ENCODE measurements at regions not wholly inside any gene's neighbourhood (a gene's known extent, or its start where the extent isn't known, plus 50 kb on each side); places are given as distances from the start of the nearest gene placed in this dataset.

- ChIA-PET POLR2A (no interaction called here), CTCF (interaction anchor here (0.5 to 1.2 kb wide), 4 partner anchors 42 to 1095 kb away, joined by 3 to 4 read pairs (median 3); no protein-coding TSS in a partner anchor)
- Histone ChIP-seq H3K4me1 (ENCODE audit: control insufficient read depth, insufficient read depth, low read length) (no peaks in the 10 kb centered on the region), H3K4me3 (ENCODE audit: low read depth, low read length) (no peak overlapping the region), H3K27ac (ENCODE audit: extremely low read depth, low read depth, low read length) (no peak overlapping the region), H3K9me3 (ENCODE audit: control insufficient read depth, insufficient read depth, low read depth, low read length) (no peaks in the 10 kb centered on the region), H3K36me3 (ENCODE audit: control insufficient read depth in 2 of 2, insufficient read depth in 1 of 2, low read length in 2 of 2) (no peaks in the 10 kb centered on the region)
- no peak for TF ChIP-seq KLF9 (tag by site-specific recombination; IDR thresholded peaks at IDR 0.05; ENCODE audit: low read depth)
- TF ChIP-seq ZNF488 (tag by site-specific recombination; IDR thresholded peaks at IDR 0.05) = no peak
- TF ChIP-seq ZNF311 (tag by site-specific recombination; IDR thresholded peaks at IDR 0.05; ENCODE audit: borderline replicate concordance) = no peak
- TF ChIP-seq ZNF843 (tag by site-specific recombination; IDR thresholded peaks at IDR 0.05) = no peak
- TF ChIP-seq ZFHX2 (tag by site-specific recombination; conservative IDR thresholded peaks at IDR 0.05) = no peak
- TF ChIP-seq ZNF624 (tag by site-specific recombination; IDR thresholded peaks at IDR 0.05) = no peak
- TF ChIP-seq KLF17 (tag by site-specific recombination; IDR thresholded peaks at IDR 0.05) = no peak
- TF ChIP-seq ZNF514 (tag by site-specific recombination; IDR thresholded peaks at IDR 0.05) = no peak
- TF ChIP-seq ZSCAN23 (tag by site-specific recombination; IDR thresholded peaks at IDR 0.05) = no peak
- no peak for TF ChIP-seq KLF1 (tag by site-specific recombination; IDR thresholded peaks at IDR 0.05)
- no peak for TF ChIP-seq PBX3 (CRISPR knock-in tag; IDR thresholded peaks at IDR 0.05)
- no peak for TF ChIP-seq OVOL3 (tag by site-specific recombination; IDR thresholded peaks at IDR 0.05)
- no peak for TF ChIP-seq ZNF449 (tag by site-specific recombination; IDR thresholded peaks at IDR 0.05)
- no peak for TF ChIP-seq ZNF16 (tag by site-specific recombination; IDR thresholded peaks at IDR 0.05; ENCODE audit: low read depth)
- TF ChIP-seq ZNF777 (tag by site-specific recombination; IDR thresholded peaks at IDR 0.05; ENCODE audit: borderline replicate concordance) = no peak
- TF ChIP-seq SETDB1 (IDR thresholded peaks at IDR 0.05; ENCODE audit: insufficient read length, low read length) = no peak
Observed at GRCh38 chr5:66348387-66349125, 204.5 kb downstream of the SREK1 start.

GRCh38 chr5:66351813-66352212 is 207.7 kb downstream of the SREK1 start:
- Histone ChIP-seq H3K27ac (ENCODE audit: extremely low read depth, low read depth, low read length) (no peak overlapping the region), H3K4me1 (ENCODE audit: control insufficient read depth, insufficient read depth, low read length) (no peaks in the 10 kb centered on the region)
- POLR2A ChIA-PET = no interaction called here
- no peak for TF ChIP-seq SCRT2 (tag by site-specific recombination; IDR thresholded peaks at IDR 0.05)
- TF ChIP-seq MYNN (tag by site-specific recombination; IDR thresholded peaks at IDR 0.05; ENCODE audit: borderline replicate concordance) = no peak
- TF ChIP-seq ZNF792 (tag by site-specific recombination; IDR thresholded peaks at IDR 0.05) = no peak
- TF ChIP-seq ZNF513 (tag by site-specific recombination; IDR thresholded peaks at IDR 0.05) = no peak
- no peak for TF ChIP-seq ZNF624 (tag by site-specific recombination; IDR thresholded peaks at IDR 0.05)
- no peak for TF ChIP-seq ZBTB26 (tag by site-specific recombination; optimal IDR thresholded peaks at IDR 0.05)
- no peak for TF ChIP-seq ZNF433 (tag by site-specific recombination; IDR thresholded peaks at IDR 0.05; ENCODE audit: low read depth)
- no peak for TF ChIP-seq KLF16 (tag by site-specific recombination; IDR thresholded peaks at IDR 0.05)
- no peak for TF ChIP-seq ZNF16 (tag by site-specific recombination; IDR thresholded peaks at IDR 0.05; ENCODE audit: low read depth)
- no peak for TF ChIP-seq ZNF776 (tag by site-specific recombination; IDR thresholded peaks at IDR 0.05; ENCODE audit: borderline replicate concordance)
- no peak for TF ChIP-seq SP7 (tag by site-specific recombination; IDR thresholded peaks at IDR 0.05)
- no peak for TF ChIP-seq ZNF692 (tag by site-specific recombination; IDR thresholded peaks at IDR 0.05)
- no peak for TF ChIP-seq ZNF747 (tag by site-specific recombination; IDR thresholded peaks at IDR 0.05)

More at GRCh38 chr5:66351813-66352212, 207.7 kb downstream of the SREK1 start:
- no peaks in the 10 kb centered on the region for H3K9me3 ChIP-seq (ENCODE audit: control insufficient read depth, insufficient read depth, low read depth, low read length)
- H3K36me3 ChIP-seq (ENCODE audit: control insufficient read depth in 2 of 2, insufficient read depth in 1 of 2, low read length in 2 of 2) = no peaks in the 10 kb centered on the region
- CTCF ChIA-PET = no interaction called here
- H3K4me3 ChIP-seq (ENCODE audit: low read depth, low read length) = no peak overlapping the region
